ENCODE measurements at regions not wholly inside any gene's neighbourhood (a gene's known extent, or its start where the extent isn't known, plus 50 kb on each side); places are given as distances from the start of the nearest gene placed in this dataset.

GRCh38 chr7:46153583-46153950, 232.5 kb upstream of the IGFBP3 start:
- Mint-ChIP-seq H3K27ac (ENCODE audit: unreplicated experiment) (no peak overlapping the region), H3K36me3 (ENCODE audit: low read depth, unreplicated experiment) (no peaks in the 10 kb centered on the region), H3K27me3 (ENCODE audit: low read depth, unreplicated experiment) (no peaks in the 10 kb centered on the region), H3K4me1 (ENCODE audit: low read depth, unreplicated experiment) (peaks cover 18% of the 10 kb centered on the region), H3K4me3 (ENCODE audit: unreplicated experiment) (no peak overlapping the region), H3K9me3 (ENCODE audit: unreplicated experiment) (no peaks in the 10 kb centered on the region)
- H3K9me3 ChIP-seq (ENCODE audit: insufficient read depth, low read depth, low read length) = no peaks in the 10 kb centered on the region
- no peaks in the 10 kb centered on the region for H3K4me1 ChIP-seq (ENCODE audit: insufficient read depth, low read length)
- peak; percentile 52 for FAIRE-seq
- no peak overlapping the region for H2AFZ ChIP-seq (ENCODE audit: low read depth, low read length)
- H3K9ac ChIP-seq (ENCODE audit: low read length) = no peak overlapping the region
- H3K27ac ChIP-seq (ENCODE audit: low read depth, low read length) = no peak overlapping the region
- no peak overlapping the region for H3K4me2 ChIP-seq (ENCODE audit: low read length)
- TF ChIP-seq EZH2 (IDR thresholded peaks at IDR 0.05; ENCODE audit: insufficient read depth, low read length) (no peak), CTCF (IDR thresholded peaks at IDR 0.05; ENCODE audit: insufficient read depth, low read depth, low read length) (no peak)
- no peaks in the 10 kb centered on the region for H3K79me2 ChIP-seq (ENCODE audit: insufficient read depth, low read length)
- H3K36me3 ChIP-seq (ENCODE audit: insufficient read depth, low read length) = no peaks in the 10 kb centered on the region
- H4K20me1 ChIP-seq (ENCODE audit: insufficient read depth, low read length) = no peaks in the 10 kb centered on the region
- H3K27me3 ChIP-seq (ENCODE audit: insufficient read depth, low read length) = no peaks in the 10 kb centered on the region
- DNase-seq (ENCODE audit: low read depth) = no peak
- no peak overlapping the region for H3K4me3 ChIP-seq (ENCODE audit: insufficient read depth, low read depth, low read length)

DNA sequence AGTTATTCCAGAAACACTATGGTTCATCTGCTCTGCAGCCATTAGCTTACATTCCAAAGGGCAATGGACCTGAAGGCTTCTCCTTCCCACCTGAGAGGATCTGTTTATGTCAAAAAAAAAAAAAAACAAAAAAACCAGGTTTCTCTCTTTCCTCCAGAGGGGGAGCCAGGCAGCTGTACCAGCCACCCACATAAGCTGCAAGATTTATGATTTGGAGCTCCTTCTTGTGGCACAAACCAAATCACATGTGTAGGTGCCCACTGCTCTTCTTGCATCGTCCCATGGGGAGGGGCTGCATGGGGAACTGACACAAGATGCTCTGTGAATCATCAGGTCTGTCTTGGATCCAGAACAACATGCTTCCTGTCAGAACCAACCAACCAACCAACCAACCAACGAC, 231.6 kb upstream of the IGFBP3 start:
- Histone ChIP-seq H3K4me2 (ENCODE audit: low read length) (no peak overlapping the region), H2AFZ (ENCODE audit: low read depth, low read length) (no peak overlapping the region), H3K9ac (ENCODE audit: low read length) (no peak overlapping the region), H3K27me3 (ENCODE audit: insufficient read depth, low read length) (no peaks in the 10 kb centered on the region), H3K79me2 (ENCODE audit: insufficient read depth, low read length) (no peaks in the 10 kb centered on the region), H3K27ac (ENCODE audit: low read depth, low read length) (no peak overlapping the region), H3K4me3 (ENCODE audit: insufficient read depth, low read depth, low read length) (no peak overlapping the region), H3K36me3 (ENCODE audit: insufficient read depth, low read length) (no peaks in the 10 kb centered on the region), H3K9me3 (ENCODE audit: insufficient read depth, low read depth, low read length) (no peaks in the 10 kb centered on the region), H3K4me1 (ENCODE audit: insufficient read depth, low read length) (no peaks in the 10 kb centered on the region), H4K20me1 (ENCODE audit: insufficient read depth, low read length) (no peaks in the 10 kb centered on the region)
- no peak for TF ChIP-seq CTCF (IDR thresholded peaks at IDR 0.05; ENCODE audit: insufficient read depth, low read depth, low read length)
- no peak for TF ChIP-seq EZH2 (IDR thresholded peaks at IDR 0.05; ENCODE audit: insufficient read depth, low read length)
- Mint-ChIP-seq H3K4me3 (ENCODE audit: unreplicated experiment) (no peak overlapping the region), H3K27me3 (ENCODE audit: low read depth, unreplicated experiment) (no peaks in the 10 kb centered on the region), H3K9me3 (ENCODE audit: unreplicated experiment) (no peaks in the 10 kb centered on the region), H3K36me3 (ENCODE audit: low read depth, unreplicated experiment) (no peaks in the 10 kb centered on the region), H3K4me1 (ENCODE audit: low read depth, unreplicated experiment) (peaks cover 18% of the 10 kb centered on the region), H3K27ac (ENCODE audit: unreplicated experiment) (peak overlapping the region; percentile 16)
- FAIRE-seq (no peak), DNase-seq (ENCODE audit: low read depth) (no peak)

DNA sequence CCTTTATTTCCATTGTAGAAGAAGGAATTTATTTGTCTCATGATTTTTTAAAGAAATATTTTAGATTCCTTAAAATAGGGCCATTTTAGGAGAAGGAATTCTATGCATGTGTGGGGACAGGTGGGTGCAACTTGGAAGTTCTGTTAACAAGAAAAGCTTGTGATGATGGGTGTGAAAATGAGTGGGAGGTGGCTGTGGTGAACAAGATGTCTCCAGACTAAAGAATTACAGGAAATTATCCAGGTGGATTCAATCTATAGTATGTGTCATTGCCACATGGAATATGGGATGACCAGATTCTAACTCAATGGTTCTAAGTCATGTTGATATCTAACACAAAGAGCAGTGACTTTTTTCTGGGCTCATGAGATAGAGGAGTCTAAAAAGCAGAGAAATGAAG, 229.6 kb upstream of the IGFBP3 start:
- no peak for TF ChIP-seq EZH2 (IDR thresholded peaks at IDR 0.05; ENCODE audit: insufficient read depth, low read length)
- TF ChIP-seq CTCF (IDR thresholded peaks at IDR 0.05; ENCODE audit: insufficient read depth, low read depth, low read length) = no peak
- H3K27ac Mint-ChIP-seq (ENCODE audit: unreplicated experiment) = no peak overlapping the region
- Histone ChIP-seq H2AFZ (ENCODE audit: low read depth, low read length) (no peak overlapping the region), H4K20me1 (ENCODE audit: insufficient read depth, low read length) (no peaks in the 10 kb centered on the region), H3K79me2 (ENCODE audit: insufficient read depth, low read length) (no peaks in the 10 kb centered on the region), H3K27me3 (ENCODE audit: insufficient read depth, low read length) (no peaks in the 10 kb centered on the region), H3K27ac (ENCODE audit: low read depth, low read length) (no peak overlapping the region), H3K4me1 (ENCODE audit: insufficient read depth, low read length) (peaks cover 10% of the 10 kb centered on the region), H3K36me3 (ENCODE audit: insufficient read depth, low read length) (no peaks in the 10 kb centered on the region), H3K4me3 (ENCODE audit: insufficient read depth, low read depth, low read length) (no peak overlapping the region), H3K9ac (ENCODE audit: low read length) (no peak overlapping the region), H3K4me2 (ENCODE audit: low read length) (no peak overlapping the region), H3K9me3 (ENCODE audit: insufficient read depth, low read depth, low read length) (no peaks in the 10 kb centered on the region)
- DNase-seq (ENCODE audit: low read depth) (peak; percentile 56), FAIRE-seq (peak; percentile 87)
- no peak overlapping the region for H3K4me3 Mint-ChIP-seq (ENCODE audit: unreplicated experiment)
- H3K27me3 Mint-ChIP-seq (ENCODE audit: low read depth, unreplicated experiment) = no peaks in the 10 kb centered on the region
- no peaks in the 10 kb centered on the region for H3K36me3 Mint-ChIP-seq (ENCODE audit: low read depth, unreplicated experiment)
- H3K4me1 Mint-ChIP-seq (ENCODE audit: low read depth, unreplicated experiment) = peaks cover 27% of the 10 kb centered on the region
- H3K9me3 Mint-ChIP-seq (ENCODE audit: unreplicated experiment) = peaks cover 2% of the 10 kb centered on the region
